ENCODE measurements at regions not wholly inside any gene's neighbourhood (a gene's known extent, or its start where the extent isn't known, plus 50 kb on each side); places are given as distances from the start of the nearest gene placed in this dataset.
"Not testable (repeated sequence)": the region's sequence is repeated elsewhere in the genome, so short reads cannot be mapped to it uniquely, and the experiment has no call there.

GRCh38 chr4:123183754-123184153 is 212.8 kb upstream of the SPRY1 start:
- TF ChIP-seq, protein P1, sequence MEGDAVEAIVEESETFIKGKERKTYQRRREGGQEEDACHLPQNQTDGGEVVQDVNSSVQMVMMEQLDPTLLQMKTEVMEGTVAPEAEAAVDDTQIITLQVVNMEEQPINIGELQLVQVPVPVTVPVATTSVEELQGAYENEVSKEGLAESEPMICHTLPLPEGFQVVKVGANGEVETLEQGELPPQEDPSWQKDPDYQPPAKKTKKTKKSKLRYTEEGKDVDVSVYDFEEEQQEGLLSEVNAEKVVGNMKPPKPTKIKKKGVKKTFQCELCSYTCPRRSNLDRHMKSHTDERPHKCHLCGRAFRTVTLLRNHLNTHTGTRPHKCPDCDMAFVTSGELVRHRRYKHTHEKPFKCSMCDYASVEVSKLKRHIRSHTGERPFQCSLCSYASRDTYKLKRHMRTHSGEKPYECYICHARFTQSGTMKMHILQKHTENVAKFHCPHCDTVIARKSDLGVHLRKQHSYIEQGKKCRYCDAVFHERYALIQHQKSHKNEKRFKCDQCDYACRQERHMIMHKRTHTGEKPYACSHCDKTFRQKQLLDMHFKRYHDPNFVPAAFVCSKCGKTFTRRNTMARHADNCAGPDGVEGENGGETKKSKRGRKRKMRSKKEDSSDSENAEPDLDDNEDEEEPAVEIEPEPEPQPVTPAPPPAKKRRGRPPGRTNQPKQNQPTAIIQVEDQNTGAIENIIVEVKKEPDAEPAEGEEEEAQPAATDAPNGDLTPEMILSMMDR (IDR thresholded peaks at IDR 0.05): not testable (repeated sequence)
- TF ChIP-seq POLR2AphosphoS5 (IDR thresholded peaks at IDR 0.05): not testable (repeated sequence)

All from esophagus muscularis mucosa (tissue), 3 donors.